IPS-18a (cell line): ENCODE measurements at regions not wholly inside any gene's neighbourhood (a gene's known extent, or its start where the extent isn't known, plus 50 kb on each side); places are given as distances from the start of the nearest gene placed in this dataset.

Experiments
- H3K27ac ChIP-seq: one replicate; pipeline ENCODE4 v1.5.1; 2013; ENCODE audit warnings: low read length
- H3K27me3 ChIP-seq: one replicate; pipeline ENCODE4 v1.6.1; 2013; ENCODE audit warnings: mild to moderate bottlenecking, low read length; ENCODE audit not compliant: control insufficient read depth, insufficient read depth
- H3K36me3 ChIP-seq: one replicate; pipeline ENCODE4 v1.6.1; 2013; ENCODE audit warnings: low read depth, low read length; ENCODE audit not compliant: control insufficient read depth
- H3K4me1 ChIP-seq: one replicate; pipeline ENCODE4 v1.6.1; 2013; ENCODE audit warnings: low read depth, low read length; ENCODE audit not compliant: control insufficient read depth
- H3K4me3 ChIP-seq: one replicate; pipeline ENCODE4 v1.5.1; 2013; ENCODE audit warnings: low read length
- H3K9ac ChIP-seq: one replicate; pipeline ENCODE4 v1.6.1; 2013; ENCODE audit warnings: mild to moderate bottlenecking, low read length, moderate library complexity
- H3K9me3 ChIP-seq: one replicate; pipeline ENCODE4 v1.6.1; 2013; ENCODE audit warnings: low read depth, low read length; ENCODE audit not compliant: control insufficient read depth

DNA sequence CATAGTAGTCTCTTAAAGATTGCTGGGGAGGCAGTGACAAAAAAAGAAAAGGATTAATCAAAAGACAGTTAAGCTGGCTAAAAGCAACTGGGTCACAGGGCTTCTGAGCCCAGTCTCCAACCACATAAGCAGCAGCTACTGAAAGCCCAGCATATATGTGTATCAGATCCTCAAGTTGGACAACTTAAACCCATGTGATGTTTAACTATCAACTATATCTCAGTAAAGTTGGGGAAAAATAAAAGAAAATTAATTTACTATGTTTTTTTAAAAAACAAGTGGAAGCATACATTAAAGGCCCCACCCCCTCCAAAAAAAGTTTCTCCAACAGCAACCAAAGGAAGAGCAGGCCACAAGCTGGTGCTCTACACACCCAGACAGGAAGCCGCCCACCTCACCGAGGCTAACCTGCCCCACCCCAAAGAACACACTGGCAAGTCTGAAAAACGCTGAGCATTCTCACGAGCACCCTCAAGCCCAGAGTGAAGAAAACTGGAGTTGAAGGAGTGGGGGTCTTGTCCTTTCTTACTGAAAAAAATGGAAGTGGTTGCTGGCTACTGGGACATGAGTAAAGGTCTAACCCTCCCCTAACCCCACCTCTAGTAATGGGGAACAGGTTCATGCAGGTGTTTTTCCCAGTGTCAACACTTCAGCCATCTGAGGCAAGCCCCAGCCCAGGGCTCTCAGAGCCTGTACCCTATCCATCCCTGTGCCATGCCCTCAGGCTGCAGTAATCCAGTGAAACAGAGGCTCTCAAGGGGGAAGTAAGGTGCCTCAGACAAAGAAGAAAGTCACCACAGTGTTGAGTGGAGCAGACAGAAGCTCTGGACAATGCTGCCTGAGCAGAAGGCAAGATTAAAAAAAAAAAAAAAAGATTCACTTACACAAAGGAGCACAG is 106.3 kb downstream of the GYPC start:
- no peaks in the 10 kb centered on the region for H3K9me3 ChIP-seq
- H3K27ac ChIP-seq: no peak overlapping the region
- H3K4me3 ChIP-seq: no peak overlapping the region
- no peaks in the 10 kb centered on the region for H3K36me3 ChIP-seq
- H3K4me1 ChIP-seq: peaks cover 8% of the 10 kb centered on the region
- H3K9ac ChIP-seq: no peak overlapping the region
- no peaks in the 10 kb centered on the region for H3K27me3 ChIP-seq

DNA sequence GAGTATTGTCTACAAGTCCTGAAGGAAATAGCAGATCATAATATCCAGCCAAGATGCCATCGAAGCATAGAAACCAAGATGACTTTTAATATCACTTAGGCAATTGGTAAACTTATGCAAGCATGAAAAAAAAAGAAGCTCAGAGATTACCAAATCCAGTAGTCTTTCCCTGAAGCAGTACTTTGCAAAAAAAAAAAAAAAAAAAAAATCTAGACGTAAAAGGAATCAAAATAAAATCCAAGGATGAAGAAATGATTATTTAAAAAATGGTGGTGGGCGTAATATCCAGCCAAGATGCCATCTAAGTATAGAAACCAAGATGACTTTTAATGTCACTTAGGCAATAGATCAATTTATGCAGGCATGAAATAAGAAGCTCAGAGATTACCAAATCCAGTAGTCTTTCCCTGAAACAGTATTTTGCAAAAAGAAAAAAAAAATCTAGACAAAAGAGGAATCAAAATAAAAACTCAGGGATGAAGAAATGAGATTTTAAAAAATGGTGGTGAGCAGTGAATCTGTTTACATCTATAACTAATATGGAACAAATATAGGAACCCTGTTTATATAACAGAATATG is 108.8 kb downstream of the GYPC start:
- Histone ChIP-seq H3K9ac (no peak overlapping the region), H3K4me1 (no peaks in the 10 kb centered on the region)

GRCh38 chr2:126765395-126765794 is 109.4 kb downstream of the GYPC start:
- Histone ChIP-seq H3K36me3 (no peaks in the 10 kb centered on the region), H3K27ac (no peak overlapping the region), H3K27me3 (no peaks in the 10 kb centered on the region), H3K9ac (no peak overlapping the region), H3K9me3 (no peaks in the 10 kb centered on the region), H3K4me1 (no peaks in the 10 kb centered on the region), H3K4me3 (no peak overlapping the region)

More for the DNA sequence above, 108.8 kb downstream of the GYPC start:
- Histone ChIP-seq H3K36me3 (no peaks in the 10 kb centered on the region), H3K27ac (no peak overlapping the region), H3K4me3 (no peak overlapping the region), H3K27me3 (no peaks in the 10 kb centered on the region), H3K9me3 (no peaks in the 10 kb centered on the region)

- no peaks in the 10 kb centered on the region for H3K9me3 ChIP-seq
Observed at GRCh38 chr2:126766295-126766968, 110.5 kb downstream of the GYPC start.

DNA sequence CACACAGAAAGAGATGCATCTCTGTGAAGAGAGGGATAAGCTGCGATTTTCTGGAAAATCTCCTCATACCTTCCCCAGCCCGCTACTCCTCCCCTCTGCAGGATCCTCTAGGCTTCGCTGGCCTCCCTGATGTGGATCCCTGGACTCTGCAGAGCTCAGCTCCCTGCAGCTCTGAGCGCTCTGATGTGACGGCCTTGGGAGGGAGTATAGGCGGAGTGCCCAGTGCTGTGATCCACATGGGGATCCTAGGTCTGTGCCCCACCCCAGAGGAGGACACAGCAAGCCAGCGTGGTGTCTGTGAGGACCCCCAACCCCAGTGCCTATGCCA is 111.0 kb downstream of the GYPC start:
- Histone ChIP-seq H3K36me3 (no peaks in the 10 kb centered on the region), H3K9me3 (no peaks in the 10 kb centered on the region), H3K27me3 (no peaks in the 10 kb centered on the region), H3K9ac (no peak overlapping the region), H3K4me1 (no peaks in the 10 kb centered on the region), H3K4me3 (no peak overlapping the region), H3K27ac (no peak overlapping the region)

More at GRCh38 chr2:126766295-126766968, 110.5 kb downstream of the GYPC start:
- H3K36me3 ChIP-seq: no peaks in the 10 kb centered on the region
- no peak overlapping the region for H3K4me3 ChIP-seq
- no peak overlapping the region for H3K9ac ChIP-seq
- H3K27ac ChIP-seq: no peak overlapping the region
- no peaks in the 10 kb centered on the region for H3K27me3 ChIP-seq
- H3K4me1 ChIP-seq: no peaks in the 10 kb centered on the region

- H3K4me3 ChIP-seq: no peak overlapping the region
- no peak overlapping the region for H3K9ac ChIP-seq
- H3K36me3 ChIP-seq: no peaks in the 10 kb centered on the region
- no peaks in the 10 kb centered on the region for H3K27me3 ChIP-seq
- no peak overlapping the region for H3K27ac ChIP-seq
- no peaks in the 10 kb centered on the region for H3K4me1 ChIP-seq
- no peaks in the 10 kb centered on the region for H3K9me3 ChIP-seq
Observed at GRCh38 chr2:126769118-126769517, 113.2 kb downstream of the GYPC start.

DNA sequence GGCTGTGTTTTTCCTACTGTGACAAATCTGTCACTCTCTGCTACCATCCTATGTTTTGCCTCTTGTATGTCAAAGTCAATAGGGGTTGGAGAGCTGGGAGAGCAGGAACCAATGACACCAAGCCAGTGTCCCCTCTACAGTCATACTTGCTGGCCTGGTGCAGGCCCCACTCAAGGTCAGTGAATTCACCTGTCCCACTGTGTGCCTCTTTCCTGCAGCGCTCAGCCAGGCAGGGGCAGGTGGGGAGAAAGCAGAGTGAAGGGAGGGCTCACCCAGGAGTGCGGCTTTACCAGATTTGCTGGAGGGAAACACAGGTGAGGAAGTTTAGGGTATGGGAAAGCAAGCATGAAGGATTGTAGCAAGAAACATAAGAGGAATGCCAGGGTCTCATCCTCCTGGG is 114.5 kb downstream of the GYPC start:
- no peaks in the 10 kb centered on the region for H3K4me1 ChIP-seq
- H3K27ac ChIP-seq: no peak overlapping the region
- H3K9ac ChIP-seq: no peak overlapping the region
- H3K36me3 ChIP-seq: no peaks in the 10 kb centered on the region
- H3K9me3 ChIP-seq: no peaks in the 10 kb centered on the region
- H3K4me3 ChIP-seq: no peak overlapping the region
- no peaks in the 10 kb centered on the region for H3K27me3 ChIP-seq

GRCh38 chr2:126771094-126771493 is 115.1 kb downstream of the GYPC start:
- Histone ChIP-seq H3K4me1 (no peaks in the 10 kb centered on the region), H3K4me3 (no peak overlapping the region), H3K9me3 (no peaks in the 10 kb centered on the region), H3K36me3 (no peaks in the 10 kb centered on the region), H3K9ac (no peak overlapping the region), H3K27me3 (peaks cover 6% of the 10 kb centered on the region), H3K27ac (no peak overlapping the region)

DNA sequence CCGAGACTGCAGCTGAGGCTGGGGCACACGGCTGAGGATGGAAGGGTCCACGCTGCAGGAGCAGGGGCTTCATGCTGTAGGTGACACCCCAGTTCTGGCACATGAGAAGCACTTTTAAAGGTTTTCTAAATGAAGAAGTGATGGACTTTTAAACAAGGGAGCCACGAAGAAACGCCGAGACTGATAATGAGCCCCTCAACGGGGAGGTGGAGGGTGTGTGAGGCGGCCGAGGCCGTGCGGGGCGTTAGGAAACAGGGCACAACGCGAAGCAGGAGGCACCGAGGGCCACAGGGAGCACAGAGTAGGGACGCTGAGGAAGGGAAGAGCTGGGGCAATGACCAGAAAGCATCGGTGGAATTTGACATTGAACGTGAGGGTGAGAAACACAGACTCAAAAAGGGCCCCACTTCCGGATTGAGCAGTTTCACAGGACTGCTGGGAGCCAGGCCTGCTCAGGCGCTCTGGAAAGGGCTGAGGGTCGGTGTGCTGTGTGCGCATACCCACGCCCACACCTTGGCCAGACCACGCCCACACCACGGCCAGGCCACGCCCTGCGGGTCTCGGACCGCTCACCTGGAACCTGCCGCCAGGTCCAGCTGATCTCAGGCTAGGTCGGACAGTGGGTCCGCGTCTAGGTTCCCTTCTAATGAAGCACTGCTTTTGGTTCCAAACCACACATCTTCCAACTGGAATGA is 115.7 kb downstream of the GYPC start:
- peaks cover 6% of the 10 kb centered on the region for H3K27me3 ChIP-seq
- no peaks in the 10 kb centered on the region for H3K36me3 ChIP-seq
- no peaks in the 10 kb centered on the region for H3K4me1 ChIP-seq
- no peaks in the 10 kb centered on the region for H3K9me3 ChIP-seq
- no peak overlapping the region for H3K4me3 ChIP-seq
- no peak overlapping the region for H3K27ac ChIP-seq
- H3K9ac ChIP-seq: no peak overlapping the region

- H3K27ac ChIP-seq: no peak overlapping the region
- no peaks in the 10 kb centered on the region for H3K4me1 ChIP-seq
- H3K27me3 ChIP-seq: peaks cover 6% of the 10 kb centered on the region
- H3K9ac ChIP-seq: no peak overlapping the region
- no peaks in the 10 kb centered on the region for H3K36me3 ChIP-seq
- no peak overlapping the region for H3K4me3 ChIP-seq
- H3K9me3 ChIP-seq: no peaks in the 10 kb centered on the region
Observed at GRCh38 chr2:126774290-126774689, 118.3 kb downstream of the GYPC start.

DNA sequence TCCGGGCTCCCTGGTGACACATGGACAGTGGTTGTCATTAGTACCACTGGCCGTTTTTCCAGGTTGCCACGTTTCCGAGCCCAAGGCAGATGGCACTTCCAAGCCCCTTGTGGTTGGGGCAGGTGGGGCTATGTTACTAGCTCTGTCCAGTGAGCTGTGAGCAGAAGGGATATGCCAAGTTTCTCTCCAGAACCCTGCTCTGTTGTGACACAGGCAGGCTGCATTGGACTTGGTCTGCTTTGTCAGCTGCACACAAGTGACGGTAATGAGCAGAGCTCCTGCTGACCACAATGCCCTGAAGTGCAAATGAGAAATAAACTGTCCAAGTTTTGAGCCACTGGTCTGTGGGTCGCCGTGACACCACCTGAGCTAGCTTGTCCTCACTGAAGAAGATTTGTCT is 118.8 kb downstream of the GYPC start:
- H3K4me3 ChIP-seq: no peak overlapping the region
- H3K36me3 ChIP-seq: no peaks in the 10 kb centered on the region
- H3K4me1 ChIP-seq: no peaks in the 10 kb centered on the region
- no peak overlapping the region for H3K9ac ChIP-seq
- H3K27me3 ChIP-seq: peaks cover 6% of the 10 kb centered on the region
- no peak overlapping the region for H3K27ac ChIP-seq
- H3K9me3 ChIP-seq: no peaks in the 10 kb centered on the region
